ENCODE measurements at regions not wholly inside any gene's neighbourhood (a gene's known extent, or its start where the extent isn't known, plus 50 kb on each side); places are given as distances from the start of the nearest gene placed in this dataset.

GRCh38 chr9:8186560-8186959 is 387.0 kb upstream of the DMAC1 start:
- TF ChIP-seq POLR2A (IDR thresholded peaks at IDR 0.05; ENCODE audit: low read length) = no peak
- TF ChIP-seq GATA1 (IDR thresholded peaks at IDR 0.05; ENCODE audit: low read depth, low read length) = no peak

Data from erythroblast (primary cell).